ENCODE measurements at regions not wholly inside any gene's neighbourhood (a gene's known extent, or its start where the extent isn't known, plus 50 kb on each side); places are given as distances from the start of the nearest gene placed in this dataset.

DNA sequence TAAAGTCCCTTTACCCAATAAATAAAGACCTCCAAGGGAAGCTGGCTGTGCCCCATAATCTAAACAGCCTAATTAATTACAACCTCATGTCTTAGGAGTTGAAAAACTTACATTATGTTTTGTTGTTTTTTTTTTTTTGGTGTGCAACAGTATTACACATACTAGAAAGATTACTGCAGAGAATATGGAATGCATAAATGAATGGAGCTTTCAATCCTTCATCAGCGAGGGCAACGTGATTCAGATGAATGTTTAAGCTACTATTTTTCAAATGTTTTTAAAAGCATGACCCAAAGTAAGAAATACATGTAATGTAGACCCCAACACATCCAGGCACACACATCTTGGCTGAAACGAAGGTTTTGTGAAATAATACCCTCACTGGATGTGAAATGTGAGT lies 167.1 kb upstream of the FN1 start:
- CTCF ChIA-PET = no interaction called here
- DNase-seq = no peak
- H3K4me2 ChIP-seq (ENCODE audit: low read length) = no peak overlapping the region
- no peaks in the 10 kb centered on the region for H3K9me3 ChIP-seq (ENCODE audit: low read length)
- no peak overlapping the region for H3K4me3 ChIP-seq (ENCODE audit: low read length)
- H3K9me2 ChIP-seq (replicated peaks; ENCODE audit: low read length) = no peaks in the 10 kb centered on the region
- peaks cover 7% of the 10 kb centered on the region for H3K4me1 ChIP-seq (ENCODE audit: insufficient read depth, low read length)
- ATAC-seq = no peak
- POLR2A ChIA-PET (ENCODE audit: unreplicated experiment) = no interaction called here
- no peaks in the 10 kb centered on the region for H3K36me3 ChIP-seq (ENCODE audit: low read depth, low read length)
- no TSS peak for BruUV-seq (replicated peaks)
- no peak overlapping the region for H3K27ac ChIP-seq (ENCODE audit: low read length)
- no peaks in the 10 kb centered on the region for H3K27me3 ChIP-seq (ENCODE audit: low read length)
- intact Hi-C loops (cut with micrococcal nuclease) = loop anchor here (5.0 kb wide), 1 partner anchor 66 kb away; no protein-coding TSS in a partner anchor
- no peaks in the 10 kb centered on the region for H4K20me1 ChIP-seq (ENCODE audit: low read length)
- no peaks in the 10 kb centered on the region for H3K79me2 ChIP-seq (ENCODE audit: low read length)
- TF ChIP-seq EZH2phosphoT487 (IDR thresholded peaks at IDR 0.05; ENCODE audit: borderline replicate concordance, low read length) (no peak), EZH2 (IDR thresholded peaks at IDR 0.05; ENCODE audit: low read length, unreplicated experiment) (no peak)
- TF ChIP-seq, protein P1, sequence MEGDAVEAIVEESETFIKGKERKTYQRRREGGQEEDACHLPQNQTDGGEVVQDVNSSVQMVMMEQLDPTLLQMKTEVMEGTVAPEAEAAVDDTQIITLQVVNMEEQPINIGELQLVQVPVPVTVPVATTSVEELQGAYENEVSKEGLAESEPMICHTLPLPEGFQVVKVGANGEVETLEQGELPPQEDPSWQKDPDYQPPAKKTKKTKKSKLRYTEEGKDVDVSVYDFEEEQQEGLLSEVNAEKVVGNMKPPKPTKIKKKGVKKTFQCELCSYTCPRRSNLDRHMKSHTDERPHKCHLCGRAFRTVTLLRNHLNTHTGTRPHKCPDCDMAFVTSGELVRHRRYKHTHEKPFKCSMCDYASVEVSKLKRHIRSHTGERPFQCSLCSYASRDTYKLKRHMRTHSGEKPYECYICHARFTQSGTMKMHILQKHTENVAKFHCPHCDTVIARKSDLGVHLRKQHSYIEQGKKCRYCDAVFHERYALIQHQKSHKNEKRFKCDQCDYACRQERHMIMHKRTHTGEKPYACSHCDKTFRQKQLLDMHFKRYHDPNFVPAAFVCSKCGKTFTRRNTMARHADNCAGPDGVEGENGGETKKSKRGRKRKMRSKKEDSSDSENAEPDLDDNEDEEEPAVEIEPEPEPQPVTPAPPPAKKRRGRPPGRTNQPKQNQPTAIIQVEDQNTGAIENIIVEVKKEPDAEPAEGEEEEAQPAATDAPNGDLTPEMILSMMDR (conservative IDR thresholded peaks at IDR 0.05; ENCODE audit: low read depth, low read length) = no peak
- H3F3A ChIP-seq (ENCODE audit: low read length, unreplicated experiment) = no peaks in the 10 kb centered on the region
- H3K9ac ChIP-seq (ENCODE audit: low read length) = no peak overlapping the region
- H2AFZ ChIP-seq (ENCODE audit: low read length) = no peak overlapping the region

DNA sequence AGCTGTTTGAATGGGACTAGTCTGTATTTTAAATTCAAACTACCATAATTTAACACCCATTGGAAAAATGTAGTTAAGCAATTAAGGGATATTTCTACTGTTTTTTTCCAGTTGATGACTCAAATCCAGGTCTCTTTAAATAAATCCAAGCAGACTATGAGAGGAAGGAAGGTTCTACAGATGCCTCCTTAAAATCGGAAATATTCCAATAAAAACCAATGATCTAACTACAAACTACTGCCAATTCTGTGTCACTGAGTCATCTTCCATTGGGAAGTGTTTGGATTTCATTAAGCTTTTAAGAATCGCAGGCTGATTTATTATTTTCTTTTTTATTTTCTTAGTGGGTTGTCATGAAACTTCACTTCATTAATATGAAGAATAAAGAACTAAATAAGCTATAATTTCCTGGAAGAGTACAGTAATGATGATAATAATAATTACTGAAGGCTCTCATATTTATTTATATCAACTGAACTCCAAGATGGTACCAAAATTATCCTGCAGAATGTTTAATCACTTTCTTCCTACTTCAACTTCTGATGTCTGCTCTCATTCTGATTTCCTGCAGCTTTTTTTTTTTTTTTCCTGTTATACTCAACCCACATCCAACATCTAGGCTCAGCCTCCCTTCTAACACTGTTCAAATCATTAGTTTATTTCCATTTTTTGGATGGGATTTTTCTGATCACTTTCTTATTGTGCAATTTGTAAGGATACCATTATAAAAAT lies 166.3 kb upstream of the FN1 start:
- ChIA-PET POLR2A (ENCODE audit: unreplicated experiment) (no interaction called here), CTCF (interaction anchor here (0.6 kb wide), 2 partner anchors 74 to 232 kb away, joined by 3 to 6 read pairs; no protein-coding TSS in a partner anchor)
- Histone ChIP-seq H3K4me3 (ENCODE audit: low read length) (no peak overlapping the region), H3F3A (ENCODE audit: low read length, unreplicated experiment) (no peaks in the 10 kb centered on the region), H4K20me1 (ENCODE audit: low read length) (no peaks in the 10 kb centered on the region), H3K27me3 (ENCODE audit: low read length) (no peaks in the 10 kb centered on the region), H3K79me2 (ENCODE audit: low read length) (no peaks in the 10 kb centered on the region), H3K27ac (ENCODE audit: low read length) (no peak overlapping the region), H3K9me3 (ENCODE audit: low read length) (no peaks in the 10 kb centered on the region), H3K36me3 (ENCODE audit: low read depth, low read length) (no peaks in the 10 kb centered on the region), H2AFZ (ENCODE audit: low read length) (no peak overlapping the region), H3K4me1 (ENCODE audit: insufficient read depth, low read length) (peaks cover 9% of the 10 kb centered on the region), H3K4me2 (ENCODE audit: low read length) (no peak overlapping the region), H3K9ac (ENCODE audit: low read length) (no peak overlapping the region), H3K9me2 (replicated peaks; ENCODE audit: low read length) (no peaks in the 10 kb centered on the region)
- no peak for TF ChIP-seq EZH2 (IDR thresholded peaks at IDR 0.05; ENCODE audit: low read length, unreplicated experiment)
- TF ChIP-seq, protein P1 (conservative IDR thresholded peaks at IDR 0.05; ENCODE audit: low read depth, low read length) = no peak
- TF ChIP-seq EZH2phosphoT487 (IDR thresholded peaks at IDR 0.05; ENCODE audit: borderline replicate concordance, low read length) = no peak
- DNase-seq (peak; percentile 51), ATAC-seq (peak; percentile 49; the same call in 1 of the 2 replicates)
- intact Hi-C loops (cut with micrococcal nuclease) = loop anchor here (5.0 kb wide), 1 partner anchor 65 kb away; no protein-coding TSS in a partner anchor
- BruUV-seq (replicated peaks) = no TSS peak

DNA sequence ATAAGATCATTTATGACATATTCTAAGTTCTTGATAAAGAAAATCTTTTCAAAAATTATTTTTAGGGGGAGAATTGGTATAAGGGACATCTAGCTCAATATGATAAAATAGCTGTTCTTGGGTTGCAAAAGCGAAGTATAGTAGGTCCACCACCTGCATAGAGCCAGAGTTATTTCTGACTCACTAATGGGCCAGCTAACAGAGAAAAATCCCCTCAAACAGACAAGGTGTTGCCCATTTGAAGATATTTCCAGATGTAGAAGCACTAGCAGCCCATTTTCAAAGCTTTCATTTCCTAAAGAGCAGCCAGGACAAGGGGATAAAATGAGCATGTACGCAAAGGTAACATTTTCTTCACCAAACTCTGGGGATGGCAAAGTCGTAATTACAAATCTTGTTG lies 165.7 kb upstream of the FN1 start:
- H3K9ac ChIP-seq (ENCODE audit: low read length) = no peak overlapping the region
- no peak overlapping the region for H2AFZ ChIP-seq (ENCODE audit: low read length)
- DNase-seq = no peak
- no peak overlapping the region for H3K27ac ChIP-seq (ENCODE audit: low read length)
- no peaks in the 10 kb centered on the region for H3K79me2 ChIP-seq (ENCODE audit: low read length)
- H3K9me2 ChIP-seq (replicated peaks; ENCODE audit: low read length) = no peaks in the 10 kb centered on the region
- H3K4me3 ChIP-seq (ENCODE audit: low read length) = no peak overlapping the region
- CTCF ChIA-PET = no interaction called here
- intact Hi-C loops (cut with micrococcal nuclease) = loop anchor here (5.0 kb wide), 1 partner anchor 64 kb away; no protein-coding TSS in a partner anchor
- no peaks in the 10 kb centered on the region for H3K36me3 ChIP-seq (ENCODE audit: low read depth, low read length)
- no peaks in the 10 kb centered on the region for H4K20me1 ChIP-seq (ENCODE audit: low read length)
- H3K9me3 ChIP-seq (ENCODE audit: low read length) = no peaks in the 10 kb centered on the region
- TF ChIP-seq EZH2phosphoT487 (IDR thresholded peaks at IDR 0.05; ENCODE audit: borderline replicate concordance, low read length) = no peak
- TF ChIP-seq, protein P1 (conservative IDR thresholded peaks at IDR 0.05; ENCODE audit: low read depth, low read length) = no peak
- TF ChIP-seq EZH2 (IDR thresholded peaks at IDR 0.05; ENCODE audit: low read length, unreplicated experiment) = no peak
- no peaks in the 10 kb centered on the region for H3K27me3 ChIP-seq (ENCODE audit: low read length)
- POLR2A ChIA-PET (ENCODE audit: unreplicated experiment) = no interaction called here
- no TSS peak for BruUV-seq (replicated peaks)
- H3F3A ChIP-seq (ENCODE audit: low read length, unreplicated experiment) = no peaks in the 10 kb centered on the region
- no peak for ATAC-seq
- no peak overlapping the region for H3K4me2 ChIP-seq (ENCODE audit: low read length)
- peaks cover 9% of the 10 kb centered on the region for H3K4me1 ChIP-seq (ENCODE audit: insufficient read depth, low read length)
